ENCODE measurements at regions not wholly inside any gene's neighbourhood (a gene's known extent, or its start where the extent isn't known, plus 50 kb on each side); places are given as distances from the start of the nearest gene placed in this dataset.

GRCh38 chr2:221077251-221077650, 494.9 kb downstream of the EPHA4 start:
- TF ChIP-seq CTCF (IDR thresholded peaks at IDR 0.05; ENCODE audit: borderline replicate concordance, insufficient read depth, low read depth, low read length): no peak
- no peak overlapping the region for H3K4me3 ChIP-seq (ENCODE audit: low read depth, low read length)

GRCh38 chr2:221077799-221078198, 494.3 kb downstream of the EPHA4 start:
- H3K4me3 ChIP-seq (ENCODE audit: low read depth, low read length): no peak overlapping the region
- no peak for TF ChIP-seq CTCF (IDR thresholded peaks at IDR 0.05; ENCODE audit: borderline replicate concordance, insufficient read depth, low read depth, low read length)

GRCh38 chr2:221085341-221085900, 486.7 kb downstream of the EPHA4 start:
- no peak overlapping the region for H3K4me3 ChIP-seq (ENCODE audit: low read depth, low read length)
- no peak for TF ChIP-seq CTCF (IDR thresholded peaks at IDR 0.05; ENCODE audit: borderline replicate concordance, insufficient read depth, low read depth, low read length)

- no peak for TF ChIP-seq CTCF (IDR thresholded peaks at IDR 0.05; ENCODE audit: borderline replicate concordance, insufficient read depth, low read depth, low read length)
- no peak overlapping the region for H3K4me3 ChIP-seq (ENCODE audit: low read depth, low read length)
Measured at GRCh38 chr2:221085936-221086335, 486.2 kb downstream of the EPHA4 start.

GRCh38 chr2:221087779-221088178, 484.3 kb downstream of the EPHA4 start:
- no peak for TF ChIP-seq CTCF (IDR thresholded peaks at IDR 0.05; ENCODE audit: borderline replicate concordance, insufficient read depth, low read depth, low read length)
- H3K4me3 ChIP-seq (ENCODE audit: low read depth, low read length): no peak overlapping the region

- TF ChIP-seq CTCF (IDR thresholded peaks at IDR 0.05; ENCODE audit: borderline replicate concordance, insufficient read depth, low read depth, low read length): no peak
- no peak overlapping the region for H3K4me3 ChIP-seq (ENCODE audit: low read depth, low read length)
Measured at GRCh38 chr2:221088506-221088905, 483.6 kb downstream of the EPHA4 start.

- no peak overlapping the region for H3K4me3 ChIP-seq (ENCODE audit: low read depth, low read length)
Measured at GRCh38 chr2:221095356-221095755, 476.7 kb downstream of the EPHA4 start.

More at GRCh38 chr2:221095356-221095755, 476.7 kb downstream of the EPHA4 start:
- no peak for TF ChIP-seq CTCF (IDR thresholded peaks at IDR 0.05; ENCODE audit: borderline replicate concordance, insufficient read depth, low read depth, low read length)

Data from GM12875 (cell line).